Activated CD8-positive, alpha-beta T cell treated with anti-CD3 and anti-CD28 coated beads for 36 hours (primary cell): ENCODE measurements at regions not wholly inside any gene's neighbourhood (a gene's known extent, or its start where the extent isn't known, plus 50 kb on each side); places are given as distances from the start of the nearest gene placed in this dataset.

Experiments
- ATAC-seq: fragments of 200-7000 bp; cut with Tn5 transposase; one replicate; pipeline ENCODE4 v1.10.0; 2021; ENCODE audit warnings: mild to moderate bottlenecking, moderate library complexity
- CTCF ChIA-PET: fragments of 350-600 bp; sonication (Branson Sonifier 250); formaldehyde crosslinking; loops from one replicate; lab custom pipeline; 2021; ENCODE audit warnings: antibody characterized with exemption; lab: Charles Lee
- POLR2A ChIA-PET: fragments of 350-600 bp; sonication (Branson Sonifier 250); formaldehyde crosslinking; loops from one replicate; lab custom pipeline; 2021; ENCODE audit warnings: antibody characterized with exemption; lab: Charles Lee
- DNase-seq: peaks from one replicate; pipeline ENCODE4 v3.0.0-alpha.2; 2020
- H3K27ac Mint-ChIP-seq: one replicate; pipeline ENCODE4 v1.8.0; 2021; ENCODE audit warnings: mild to moderate bottlenecking, mixed read lengths
- H3K27me3 Mint-ChIP-seq: one replicate; pipeline ENCODE4 v1.8.0; 2021; ENCODE audit warnings: mixed read lengths
- H3K36me3 Mint-ChIP-seq: one replicate; pipeline ENCODE4 v1.8.0; 2021; ENCODE audit warnings: low read depth, mixed read lengths
- H3K4me1 Mint-ChIP-seq: one replicate; pipeline ENCODE4 v1.8.0; 2021; ENCODE audit warnings: low read depth, mixed read lengths
- H3K4me3 Mint-ChIP-seq: one replicate; pipeline ENCODE4 v1.8.0; 2021; ENCODE audit warnings: mild to moderate bottlenecking, moderate library complexity, mixed read lengths
- H3K9me3 Mint-ChIP-seq: one replicate; pipeline ENCODE4 v1.8.0; 2021; ENCODE audit warnings: mixed read lengths
- intact Hi-C: fragments of 100-400 bp; cut with micrococcal nuclease; formaldehyde crosslinking; loops from one replicate; pipeline ENCODE4 v1.10.0; 2022
- TF ChIP-seq, protein P1 (sequence below): fragments of 200-600 bp; IDR thresholded peaks from one replicate; pipeline ENCODE4 v1.8.0; 2022; ENCODE audit warnings: antibody characterized with exemption, mild to moderate bottlenecking

DNA sequence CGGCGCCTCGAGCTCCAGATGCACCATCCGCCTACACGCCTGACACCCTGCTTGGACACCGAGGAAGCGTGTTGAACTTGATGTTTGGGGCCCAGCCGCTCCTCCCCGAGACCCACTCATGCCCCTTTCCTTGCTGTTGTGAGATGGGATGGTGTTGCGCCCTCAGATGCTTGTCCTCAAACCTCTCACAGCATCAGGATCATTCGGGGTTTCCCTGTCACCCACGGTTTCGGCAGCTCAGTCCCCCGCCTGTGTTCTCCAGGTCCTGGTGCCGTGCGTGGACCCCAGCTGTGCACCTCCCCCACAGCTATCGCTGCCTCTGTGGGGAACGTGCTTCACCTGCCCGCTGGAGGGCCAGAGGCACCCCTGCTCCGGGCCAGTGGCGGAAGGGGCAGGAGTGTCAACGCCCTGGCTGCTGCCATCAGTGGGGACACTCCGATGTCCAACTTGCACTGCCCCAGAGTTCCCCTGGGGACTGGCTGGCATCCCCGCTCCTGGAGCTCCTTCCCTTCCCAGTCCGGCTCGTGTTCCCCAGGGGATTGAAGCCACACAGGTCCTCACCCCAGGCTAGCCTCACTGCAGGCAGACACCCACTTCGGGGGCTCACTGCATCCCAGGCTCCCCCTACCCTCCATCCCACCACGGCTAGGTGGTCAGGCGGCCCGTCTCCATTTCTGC, 82.3 kb upstream of the ADRA2C start:
- intact Hi-C loops = no loop called here
- Mint-ChIP-seq H3K36me3 (no peaks in the 10 kb centered on the region), H3K4me1 (no peaks in the 10 kb centered on the region), H3K4me3 (no peak overlapping the region), H3K27ac (no peak overlapping the region), H3K27me3 (peaks cover 4% of the 10 kb centered on the region), H3K9me3 (no peaks in the 10 kb centered on the region)
- DNase-seq = no peak
- POLR2A ChIA-PET = no interaction called here
- TF ChIP-seq, protein P1, sequence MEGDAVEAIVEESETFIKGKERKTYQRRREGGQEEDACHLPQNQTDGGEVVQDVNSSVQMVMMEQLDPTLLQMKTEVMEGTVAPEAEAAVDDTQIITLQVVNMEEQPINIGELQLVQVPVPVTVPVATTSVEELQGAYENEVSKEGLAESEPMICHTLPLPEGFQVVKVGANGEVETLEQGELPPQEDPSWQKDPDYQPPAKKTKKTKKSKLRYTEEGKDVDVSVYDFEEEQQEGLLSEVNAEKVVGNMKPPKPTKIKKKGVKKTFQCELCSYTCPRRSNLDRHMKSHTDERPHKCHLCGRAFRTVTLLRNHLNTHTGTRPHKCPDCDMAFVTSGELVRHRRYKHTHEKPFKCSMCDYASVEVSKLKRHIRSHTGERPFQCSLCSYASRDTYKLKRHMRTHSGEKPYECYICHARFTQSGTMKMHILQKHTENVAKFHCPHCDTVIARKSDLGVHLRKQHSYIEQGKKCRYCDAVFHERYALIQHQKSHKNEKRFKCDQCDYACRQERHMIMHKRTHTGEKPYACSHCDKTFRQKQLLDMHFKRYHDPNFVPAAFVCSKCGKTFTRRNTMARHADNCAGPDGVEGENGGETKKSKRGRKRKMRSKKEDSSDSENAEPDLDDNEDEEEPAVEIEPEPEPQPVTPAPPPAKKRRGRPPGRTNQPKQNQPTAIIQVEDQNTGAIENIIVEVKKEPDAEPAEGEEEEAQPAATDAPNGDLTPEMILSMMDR = no peak
- CTCF ChIA-PET = no interaction called here
- no peak for ATAC-seq

- ChIA-PET CTCF (no interaction called here), POLR2A (no interaction called here)
- H3K27ac Mint-ChIP-seq = no peak overlapping the region
- TF ChIP-seq, protein P1 = no peak
- DNase-seq (no peak), ATAC-seq (no peak)
- H3K9me3 Mint-ChIP-seq = no peaks in the 10 kb centered on the region
- peaks cover 4% of the 10 kb centered on the region for H3K27me3 Mint-ChIP-seq
- no peaks in the 10 kb centered on the region for H3K4me1 Mint-ChIP-seq
- H3K36me3 Mint-ChIP-seq = no peaks in the 10 kb centered on the region
- intact Hi-C loops = no loop called here
- no peak overlapping the region for H3K4me3 Mint-ChIP-seq
These were observed 83.0 kb upstream of the ADRA2C start for GRCh38 chr4:3683077-3683743.

DNA sequence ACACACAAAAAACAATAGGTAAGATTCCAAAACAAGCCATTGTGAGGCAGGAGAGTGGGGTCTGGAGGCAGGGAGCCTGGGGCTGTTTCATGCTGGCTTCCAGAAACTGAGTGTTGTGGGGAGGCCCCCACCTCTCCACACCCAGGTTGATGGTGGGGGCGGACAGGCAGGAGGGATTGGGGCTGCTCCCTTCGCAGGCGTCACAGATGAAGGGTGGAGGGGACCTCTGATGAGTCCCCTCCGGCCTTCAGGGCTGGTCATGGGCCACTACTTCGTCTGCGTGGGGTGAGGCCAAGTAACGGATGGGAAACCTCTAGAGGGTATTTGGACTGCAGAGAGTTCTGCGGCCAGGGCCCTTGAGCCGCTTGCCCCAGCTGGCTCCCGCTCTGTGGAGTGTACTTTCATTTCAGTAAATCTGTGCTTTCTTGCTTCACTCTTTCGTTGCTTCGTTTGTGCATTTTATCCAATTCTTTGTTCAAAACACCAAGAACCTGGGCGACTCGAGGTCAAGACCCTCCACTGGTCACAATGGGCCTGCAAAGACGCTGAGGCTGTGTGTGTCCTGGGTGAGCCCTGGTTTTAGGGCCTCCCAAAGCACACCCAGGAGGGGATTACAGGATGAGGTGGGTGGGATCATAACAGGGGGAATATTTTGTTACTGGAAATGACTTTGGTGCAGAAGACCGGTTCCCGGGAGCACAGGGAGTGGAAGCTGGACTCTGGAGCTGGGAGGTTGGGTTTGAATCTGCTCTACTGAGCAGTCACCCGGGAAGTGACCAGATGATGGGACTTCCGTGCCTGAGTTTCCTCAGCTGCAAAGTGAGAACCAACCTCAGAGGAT, 83.7 kb upstream of the ADRA2C start:
- intact Hi-C loops = no loop called here
- H3K4me3 Mint-ChIP-seq = no peak overlapping the region
- CTCF ChIA-PET = no interaction called here

GRCh38 chr4:3681191-3681590, 85.0 kb upstream of the ADRA2C start:
- ChIA-PET POLR2A (no interaction called here), CTCF (no interaction called here)
- no peak overlapping the region for H3K27ac Mint-ChIP-seq
- intact Hi-C loops = no loop called here
- no peaks in the 10 kb centered on the region for H3K36me3 Mint-ChIP-seq
- TF ChIP-seq, protein P1 = no peak
- no peaks in the 10 kb centered on the region for H3K4me1 Mint-ChIP-seq
- H3K27me3 Mint-ChIP-seq = peaks cover 4% of the 10 kb centered on the region
- H3K9me3 Mint-ChIP-seq = no peaks in the 10 kb centered on the region
- DNase-seq = no peak
- ATAC-seq = no peak
- H3K4me3 Mint-ChIP-seq = no peak overlapping the region

More for the DNA sequence above, 83.7 kb upstream of the ADRA2C start:
- DNase-seq = no peak
- no peaks in the 10 kb centered on the region for H3K4me1 Mint-ChIP-seq
- H3K36me3 Mint-ChIP-seq = no peaks in the 10 kb centered on the region
- peaks cover 4% of the 10 kb centered on the region for H3K27me3 Mint-ChIP-seq
- ATAC-seq = no peak
- POLR2A ChIA-PET = no interaction called here
- no peaks in the 10 kb centered on the region for H3K9me3 Mint-ChIP-seq
- no peak overlapping the region for H3K27ac Mint-ChIP-seq
- TF ChIP-seq, protein P1 = no peak

GRCh38 chr4:3680656-3681055, 85.5 kb upstream of the ADRA2C start:
- Mint-ChIP-seq H3K4me3 (no peak overlapping the region), H3K4me1 (no peaks in the 10 kb centered on the region), H3K9me3 (no peaks in the 10 kb centered on the region), H3K27ac (no peak overlapping the region), H3K27me3 (peaks cover 4% of the 10 kb centered on the region), H3K36me3 (no peaks in the 10 kb centered on the region)
- CTCF ChIA-PET = no interaction called here
- TF ChIP-seq, protein P1 = no peak
- DNase-seq = no peak
- POLR2A ChIA-PET = no interaction called here
- ATAC-seq = no peak
- intact Hi-C loops = no loop called here
